Bronchial epithelial cell (primary cell): ENCODE measurements at regions not wholly inside any gene's neighbourhood (a gene's known extent, or its start where the extent isn't known, plus 50 kb on each side); places are given as distances from the start of the nearest gene placed in this dataset.

Source experiments
- DNase-seq: peaks from one replicate; pipeline ENCODE4 v3.0.0-alpha.2; 2010; ENCODE audit warnings: low read depth
- FAIRE-seq: peaks from 2 replicates; lab custom pipeline; 2011; peaks lifted over from hg19 to GRCh38; lab: Jason Lieb, UNC
- H3K27me3 ChIP-seq: 2 replicates; pipeline ENCODE4 v1.5.1; 2011; ENCODE audit warnings: low read length; ENCODE audit not compliant: control insufficient read depth, insufficient read depth
- H3K36me3 ChIP-seq: 2 replicates; pipeline ENCODE4 v1.5.1; 2011; ENCODE audit warnings: low read length; ENCODE audit not compliant: control insufficient read depth, insufficient read depth
- H3K4me3 ChIP-seq: 2 replicates; pipeline ENCODE4 v1.5.1; 2011; ENCODE audit warnings: mild to moderate bottlenecking, low read depth, low read length, control low read depth
- TF ChIP-seq, protein P1 (sequence below): IDR thresholded peaks from 2 replicates; pipeline ENCODE4 v1.5.1; 2011; ENCODE audit warnings: mild to moderate bottlenecking, moderate library complexity, low read length, control low read depth, inconsistent platforms; ENCODE audit not compliant: insufficient read depth, severe bottlenecking

DNA sequence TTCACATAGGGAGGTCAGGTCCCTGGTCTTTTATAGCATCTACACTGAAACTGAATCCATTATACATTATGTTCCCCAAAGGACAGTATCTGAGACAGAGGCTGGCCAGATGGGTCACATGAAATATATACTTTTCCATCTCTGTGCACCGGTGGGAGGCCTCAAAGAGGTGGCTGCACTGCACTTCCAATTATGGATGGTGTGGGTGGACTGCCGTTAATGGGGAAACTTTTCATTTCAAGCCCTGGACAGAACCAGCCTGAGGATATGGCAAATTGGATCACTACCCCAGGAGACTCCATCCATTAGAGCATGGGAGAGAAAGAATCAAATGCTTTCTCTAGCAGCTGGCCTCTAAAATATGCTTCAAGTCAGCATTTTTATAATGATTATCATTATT, 280.5 kb upstream of the OPRM1 start:
- DNase-seq (no peak), FAIRE-seq (no peak)
- TF ChIP-seq, protein P1, sequence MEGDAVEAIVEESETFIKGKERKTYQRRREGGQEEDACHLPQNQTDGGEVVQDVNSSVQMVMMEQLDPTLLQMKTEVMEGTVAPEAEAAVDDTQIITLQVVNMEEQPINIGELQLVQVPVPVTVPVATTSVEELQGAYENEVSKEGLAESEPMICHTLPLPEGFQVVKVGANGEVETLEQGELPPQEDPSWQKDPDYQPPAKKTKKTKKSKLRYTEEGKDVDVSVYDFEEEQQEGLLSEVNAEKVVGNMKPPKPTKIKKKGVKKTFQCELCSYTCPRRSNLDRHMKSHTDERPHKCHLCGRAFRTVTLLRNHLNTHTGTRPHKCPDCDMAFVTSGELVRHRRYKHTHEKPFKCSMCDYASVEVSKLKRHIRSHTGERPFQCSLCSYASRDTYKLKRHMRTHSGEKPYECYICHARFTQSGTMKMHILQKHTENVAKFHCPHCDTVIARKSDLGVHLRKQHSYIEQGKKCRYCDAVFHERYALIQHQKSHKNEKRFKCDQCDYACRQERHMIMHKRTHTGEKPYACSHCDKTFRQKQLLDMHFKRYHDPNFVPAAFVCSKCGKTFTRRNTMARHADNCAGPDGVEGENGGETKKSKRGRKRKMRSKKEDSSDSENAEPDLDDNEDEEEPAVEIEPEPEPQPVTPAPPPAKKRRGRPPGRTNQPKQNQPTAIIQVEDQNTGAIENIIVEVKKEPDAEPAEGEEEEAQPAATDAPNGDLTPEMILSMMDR, result no peak
- Histone ChIP-seq H3K36me3 (no peaks in the 10 kb centered on the region), H3K4me3 (no peak overlapping the region), H3K27me3 (no peaks in the 10 kb centered on the region)

DNA sequence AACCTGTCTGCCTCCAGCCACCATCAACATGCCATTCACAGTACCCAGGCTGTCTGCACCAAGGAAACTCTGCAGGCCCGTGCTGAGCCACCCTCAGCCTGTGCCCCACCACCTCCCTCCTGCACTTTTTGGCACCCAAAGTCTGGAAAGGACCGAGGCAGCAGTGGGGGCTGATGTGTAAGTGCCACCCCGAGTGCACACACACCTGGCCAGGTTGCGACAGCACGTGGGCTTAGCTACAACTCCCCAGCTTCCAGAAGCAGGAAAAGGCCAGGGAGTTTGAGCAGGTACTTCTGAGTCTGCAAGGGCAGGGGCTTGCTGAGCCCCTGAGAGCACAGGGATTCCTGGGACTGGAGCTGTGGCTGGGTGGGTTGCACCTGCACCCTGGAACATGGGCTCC, 303.3 kb upstream of the OPRM1 start:
- TF ChIP-seq, protein P1, result no peak
- DNase-seq, result no peak
- no peak for FAIRE-seq
- Histone ChIP-seq H3K36me3 (no peaks in the 10 kb centered on the region), H3K27me3 (no peaks in the 10 kb centered on the region), H3K4me3 (no peak overlapping the region)

DNA sequence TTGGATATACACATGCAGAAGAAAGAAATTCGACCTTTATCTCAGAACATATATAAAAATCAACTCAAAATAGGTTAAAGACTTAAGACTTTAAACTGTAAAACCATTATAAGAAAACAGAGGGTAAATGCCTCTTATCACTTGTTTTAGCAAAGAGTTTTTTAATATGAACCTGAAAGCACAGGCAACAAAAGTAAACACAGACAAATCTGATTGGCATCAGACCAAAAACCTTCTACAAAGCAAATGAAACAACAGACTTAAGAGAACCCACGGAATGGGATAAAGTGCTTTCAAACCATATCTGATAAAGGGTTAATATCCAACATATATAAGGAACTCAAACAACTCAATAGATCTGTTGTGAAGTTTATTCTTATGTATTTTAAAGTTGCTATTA, 309.9 kb upstream of the OPRM1 start:
- Histone ChIP-seq H3K4me3 (no peak overlapping the region), H3K36me3 (no peaks in the 10 kb centered on the region), H3K27me3 (no peaks in the 10 kb centered on the region)
- FAIRE-seq (no peak), DNase-seq (no peak)
- TF ChIP-seq, protein P1, result no peak

DNA sequence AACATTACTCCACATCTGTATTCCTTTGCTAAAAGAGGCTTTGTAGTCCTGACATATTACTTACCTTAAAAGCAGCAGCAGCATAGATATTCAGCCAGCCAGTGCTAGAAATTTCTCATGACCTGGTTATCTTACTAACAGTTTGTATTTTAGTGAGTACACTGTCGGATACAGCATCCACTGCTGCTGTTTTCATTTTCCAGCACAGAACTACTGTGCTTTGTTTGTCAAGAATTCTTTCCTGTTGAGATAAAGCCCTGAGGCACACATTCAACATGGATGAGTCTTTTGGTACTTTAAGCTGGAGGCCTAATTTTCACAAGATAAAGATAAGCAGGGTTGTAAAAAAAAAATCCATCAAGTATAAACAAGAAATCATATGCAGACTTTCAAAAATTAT, 311.2 kb upstream of the OPRM1 start:
- no peak for FAIRE-seq
- Histone ChIP-seq H3K27me3 (no peaks in the 10 kb centered on the region), H3K4me3 (no peak overlapping the region), H3K36me3 (no peaks in the 10 kb centered on the region)
- TF ChIP-seq, protein P1, result no peak
- peak; percentile 21 for DNase-seq

DNA sequence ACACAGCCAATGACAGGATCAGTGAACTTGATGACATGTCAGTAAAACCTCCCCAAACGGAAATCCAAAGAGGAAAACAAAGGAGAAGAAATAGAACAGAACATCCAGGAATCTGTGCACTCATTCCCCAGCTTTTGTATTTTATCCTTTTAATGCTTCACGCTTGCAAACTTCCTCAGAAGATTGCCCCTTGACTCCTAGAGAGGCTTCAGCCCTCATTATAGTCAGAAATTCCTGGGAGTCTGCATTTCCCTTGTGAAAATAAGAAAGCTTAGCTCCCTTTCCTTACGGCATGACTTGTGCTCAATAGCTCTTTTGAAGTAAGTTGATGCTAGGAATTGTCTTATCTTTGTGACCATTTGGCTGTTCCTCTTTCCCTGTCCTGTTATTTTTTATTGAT, 313.6 kb upstream of the OPRM1 start:
- FAIRE-seq (no peak), DNase-seq (no peak)
- Histone ChIP-seq H3K4me3 (no peak overlapping the region), H3K36me3 (no peaks in the 10 kb centered on the region), H3K27me3 (no peaks in the 10 kb centered on the region)
- TF ChIP-seq, protein P1, result no peak

DNA sequence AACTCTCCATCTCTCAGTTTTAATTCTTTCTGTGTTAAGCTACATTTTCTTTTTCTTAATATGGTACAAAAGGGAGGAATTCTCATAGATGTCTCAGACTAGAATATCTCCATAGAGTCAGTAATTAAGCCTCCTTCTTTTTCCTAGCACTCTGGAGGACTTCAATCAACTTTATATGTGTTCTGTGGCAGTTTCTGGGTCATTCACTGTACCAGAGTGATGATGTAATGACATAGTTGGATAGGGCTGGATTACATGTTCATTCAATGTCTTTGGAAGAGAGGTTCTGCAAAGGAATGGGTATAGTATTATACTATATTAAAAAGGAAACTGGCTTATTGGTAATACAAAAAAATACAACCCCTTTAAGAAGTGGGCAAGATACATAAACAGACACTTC, 318.3 kb upstream of the OPRM1 start:
- Histone ChIP-seq H3K4me3 (no peak overlapping the region), H3K36me3 (no peaks in the 10 kb centered on the region), H3K27me3 (no peaks in the 10 kb centered on the region)
- FAIRE-seq (no peak), DNase-seq (no peak)
- TF ChIP-seq, protein P1, result no peak
